GM23248 (cell line): ENCODE measurements at regions not wholly inside any gene's neighbourhood (a gene's known extent, or its start where the extent isn't known, plus 50 kb on each side); places are given as distances from the start of the nearest gene placed in this dataset.

Source experiments
- EZH2 ChIP-seq: fragments of 200-600 bp; sonication (generic); IDR thresholded peaks from 2 replicates; pipeline ENCODE4 v1.6.1; 2018; ENCODE audit warnings: antibody characterized with exemption, mild to moderate bottlenecking; ENCODE audit not compliant: insufficient read depth, poor library complexity, severe bottlenecking
- EZH2phosphoT487 ChIP-seq: fragments of 200-600 bp; sonication (generic); IDR thresholded peaks from 2 replicates; pipeline ENCODE4 v1.6.1; 2018; ENCODE audit warnings: antibody characterized with exemption, moderate library complexity, mild to moderate bottlenecking, low read depth; ENCODE audit not compliant: insufficient read depth

GRCh38 chrX:20685652-20686051 lies 418.9 kb upstream of the RPS6KA3 start:
- TF ChIP-seq EZH2phosphoT487, result no peak
- no peak for TF ChIP-seq EZH2
